Limb (tissue), 2 donors: ENCODE measurements at regions not wholly inside any gene's neighbourhood (a gene's known extent, or its start where the extent isn't known, plus 50 kb on each side); places are given as distances from the start of the nearest gene placed in this dataset.
"Not testable (repeated sequence)": the region's sequence is repeated elsewhere in the genome, so short reads cannot be mapped to it uniquely, and the experiment has no call there.

ENCODE experiments used
- DNase-seq, 2 donors: peaks; one replicate each; pipeline ENCODE4 v3.0.0-alpha.2; 2016; ENCODE audit errors: extremely low spot score in 2 of 2

GRCh38 chr14:65834051-65834450 is 421.5 kb downstream of the FUT8 start:
- DNase-seq, result no peak

GRCh38 chr14:65834812-65835211 is 422.3 kb downstream of the FUT8 start:
- no peak for DNase-seq

- DNase-seq, result no peak
These were observed 423.0 kb downstream of the FUT8 start for GRCh38 chr14:65835501-65835900.

GRCh38 chr14:65838565-65838964 is 426.0 kb downstream of the FUT8 start:
- no peak for DNase-seq

- DNase-seq, result no peak
These were observed 427.7 kb downstream of the FUT8 start for GRCh38 chr14:65840118-65840751.

GRCh38 chr14:65840786-65841185 is 428.3 kb downstream of the FUT8 start:
- no peak for DNase-seq

GRCh38 chr14:65846196-65846868 is 433.8 kb downstream of the FUT8 start:
- no peak for DNase-seq

- DNase-seq, result no peak
These were observed 434.7 kb downstream of the FUT8 start for GRCh38 chr14:65847075-65847847.

- DNase-seq, result not testable (repeated sequence)
These were observed 435.4 kb downstream of the FUT8 start for GRCh38 chr14:65847931-65848330.

GRCh38 chr14:65849091-65849490 is 436.6 kb downstream of the FUT8 start:
- DNase-seq, result no peak

- no peak for DNase-seq
These were observed 437.0 kb downstream of the FUT8 start for GRCh38 chr14:65849558-65849957.

GRCh38 chr14:65850429-65851135 is 438.1 kb downstream of the FUT8 start:
- no peak for DNase-seq

- no peak for DNase-seq
These were observed 440.2 kb downstream of the FUT8 start for GRCh38 chr14:65852689-65853088.

- no peak for DNase-seq
These were observed 441.0 kb downstream of the FUT8 start for GRCh38 chr14:65853407-65853955.

GRCh38 chr14:65854215-65854614 is 441.7 kb downstream of the FUT8 start:
- no peak for DNase-seq

- no peak for DNase-seq
These were observed 448.6 kb downstream of the FUT8 start for GRCh38 chr14:65860956-65861611.

GRCh38 chr14:65864549-65864948 is 452.0 kb downstream of the FUT8 start:
- DNase-seq, result no peak

GRCh38 chr14:65864984-65865383 is 452.5 kb downstream of the FUT8 start:
- DNase-seq, result no peak

- DNase-seq, result no peak
These were observed 453.9 kb downstream of the FUT8 start for GRCh38 chr14:65866448-65866847.

GRCh38 chr14:65866886-65867285 is 454.4 kb downstream of the FUT8 start:
- no peak for DNase-seq

- no peak for DNase-seq
These were observed 454.8 kb downstream of the FUT8 start for GRCh38 chr14:65867333-65867732.
